GM11168 (cell line): ENCODE measurements at regions not wholly inside any gene's neighbourhood (a gene's known extent, or its start where the extent isn't known, plus 50 kb on each side); places are given as distances from the start of the nearest gene placed in this dataset.

Source experiments
- in situ Hi-C: fragments of 300-500 bp; cut with MboI; formaldehyde crosslinking; loops from one replicate; pipeline ENCODE4 v1.12.0; 2022; ENCODE audit warnings: low sequenced_read_pairs; ENCODE audit not compliant: unreplicated experiment

DNA sequence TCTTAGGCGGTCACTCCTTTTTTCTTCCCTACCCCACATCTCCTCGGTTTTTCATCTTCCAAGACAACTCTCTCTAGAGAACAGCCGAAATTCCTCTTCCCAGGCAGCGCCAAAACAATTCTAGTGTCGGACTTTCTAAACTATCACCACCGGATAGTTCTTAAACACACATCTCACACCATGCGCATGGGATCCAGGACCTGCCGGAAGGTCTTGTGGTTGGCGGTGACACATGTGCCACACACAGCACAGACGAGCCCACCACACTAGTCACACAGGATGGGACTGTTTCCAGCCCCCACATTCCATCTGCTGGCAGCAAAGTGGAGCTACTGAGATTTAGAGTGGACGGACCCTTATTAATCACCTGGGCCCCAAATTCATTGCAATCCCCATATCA lies 614.9 kb upstream of the CADM1 start:
- in situ Hi-C loops: no loop called here

DNA sequence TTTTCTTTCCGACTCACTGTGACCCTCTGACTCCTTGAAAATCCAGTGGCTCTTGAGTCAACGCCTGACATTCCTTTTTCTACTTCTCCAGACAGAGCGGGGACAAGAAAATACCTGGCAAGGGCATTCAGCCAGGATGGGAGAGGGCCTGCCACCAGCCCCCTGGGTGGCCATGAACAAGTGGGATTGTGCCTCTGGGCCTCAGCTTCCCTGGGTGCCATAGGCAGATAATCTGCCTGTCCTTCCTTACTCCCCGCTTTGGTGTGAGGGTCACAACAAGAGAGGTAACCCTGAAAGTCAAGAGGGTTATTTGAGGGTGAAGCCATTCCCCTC lies 613.9 kb upstream of the CADM1 start:
- in situ Hi-C loops: no loop called here

DNA sequence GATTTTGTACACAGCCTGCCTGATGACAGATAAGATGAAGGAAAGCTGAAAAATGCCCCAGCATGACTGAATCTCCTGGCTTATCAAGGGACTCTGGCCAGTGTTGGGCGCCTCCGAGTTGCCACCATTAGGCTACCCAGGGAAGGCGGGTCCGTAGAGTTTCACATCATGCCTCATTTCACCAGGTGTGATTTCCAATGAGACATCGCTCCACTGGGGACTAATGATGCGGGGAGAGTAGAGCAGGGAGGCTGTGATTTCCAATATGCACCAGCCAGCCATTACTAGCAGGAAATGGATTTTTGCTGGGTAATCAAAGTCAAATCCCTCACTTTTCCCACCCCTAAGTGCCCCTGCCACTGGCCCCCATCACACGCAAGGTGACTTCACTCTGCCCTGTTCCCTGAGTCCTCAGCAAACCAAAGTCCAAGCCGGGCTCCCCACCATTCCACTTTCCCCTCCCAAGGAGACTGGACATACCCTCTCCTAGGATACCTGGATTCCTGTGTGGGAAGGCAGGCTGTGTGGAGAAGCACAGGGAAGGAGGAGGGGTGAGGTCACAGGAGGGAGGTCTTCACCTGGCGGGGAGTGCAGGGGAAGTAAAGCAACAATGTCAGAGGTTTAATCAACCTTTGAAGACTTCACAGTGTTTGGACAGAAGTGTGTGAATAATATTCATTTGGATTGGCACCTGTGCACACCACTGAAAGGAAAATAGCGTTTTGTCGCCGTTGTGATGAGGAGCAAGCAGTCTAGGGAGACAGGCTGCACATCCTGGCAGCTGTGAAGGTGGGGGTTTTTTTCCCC lies 613.3 kb upstream of the CADM1 start:
- in situ Hi-C loops: no loop called here

DNA sequence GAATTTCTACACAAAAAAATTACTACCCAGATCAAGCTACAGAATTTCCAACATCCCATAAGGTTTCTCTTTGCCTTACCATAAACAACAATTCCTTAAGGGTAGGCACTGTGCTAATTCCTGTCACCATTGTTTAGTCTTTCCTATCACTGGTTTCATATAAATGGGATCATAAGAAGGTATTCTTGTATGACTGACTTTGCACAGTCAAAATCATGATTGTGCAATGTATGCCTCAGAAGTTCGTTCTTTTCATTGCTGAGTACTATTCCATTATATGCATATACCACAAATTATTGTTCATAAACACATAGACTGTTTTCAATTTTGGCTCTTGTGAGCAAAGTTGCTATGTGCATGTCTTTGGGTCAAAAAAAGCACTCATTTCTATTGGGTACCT lies 611.6 kb upstream of the CADM1 start:
- in situ Hi-C loops: no loop called here

- in situ Hi-C loops: no loop called here
These were observed 610.0 kb upstream of the CADM1 start for GRCh38 chr11:116114198-116114651.

- in situ Hi-C loops: no loop called here
These were observed 608.1 kb upstream of the CADM1 start for GRCh38 chr11:116112087-116112935.

DNA sequence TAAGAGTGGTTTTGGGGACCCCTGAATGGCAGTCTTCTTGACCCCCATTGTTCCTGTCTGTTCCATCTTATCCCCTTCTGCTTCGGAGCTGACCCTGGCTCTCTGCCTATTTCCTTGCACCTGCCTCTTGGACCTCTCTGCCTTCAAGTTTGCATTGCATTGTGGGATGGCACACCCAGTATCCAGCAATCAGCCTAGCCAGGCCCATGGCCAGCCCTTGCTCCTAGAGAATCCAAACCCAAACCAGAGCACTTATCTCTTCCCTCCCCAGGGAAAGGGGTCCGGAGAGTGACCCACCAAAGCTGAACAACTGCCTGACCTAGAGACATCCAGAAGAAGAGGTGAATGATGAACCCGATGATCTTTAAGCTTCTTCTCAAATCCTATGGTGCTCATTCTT lies 607.3 kb upstream of the CADM1 start:
- in situ Hi-C loops: no loop called here

GRCh38 chr11:116110802-116111201 lies 606.6 kb upstream of the CADM1 start:
- in situ Hi-C loops: no loop called here

GRCh38 chr11:116110356-116110755 lies 606.1 kb upstream of the CADM1 start:
- in situ Hi-C loops: no loop called here

- in situ Hi-C loops: no loop called here
These were observed 605.0 kb upstream of the CADM1 start for GRCh38 chr11:116109228-116109627.

DNA sequence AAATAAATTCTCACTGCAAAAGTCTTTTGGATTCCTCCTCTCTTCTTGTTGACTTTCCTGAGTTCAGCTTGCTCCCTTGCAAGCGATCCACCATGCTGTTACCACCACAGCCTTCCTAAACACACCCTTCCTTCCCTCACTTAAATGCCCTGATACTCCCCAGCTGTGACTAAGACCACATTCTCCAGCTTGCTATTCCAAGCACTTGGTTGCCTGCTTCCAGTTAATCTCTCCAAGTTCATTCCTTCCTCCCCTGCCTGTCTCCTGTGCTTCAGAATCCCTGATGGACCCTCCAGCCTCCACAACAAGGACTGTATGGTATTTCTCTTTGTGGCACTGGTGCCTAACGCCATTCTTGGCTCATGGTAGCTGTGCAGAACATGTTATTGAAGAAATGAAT lies 603.9 kb upstream of the CADM1 start:
- in situ Hi-C loops: no loop called here

DNA sequence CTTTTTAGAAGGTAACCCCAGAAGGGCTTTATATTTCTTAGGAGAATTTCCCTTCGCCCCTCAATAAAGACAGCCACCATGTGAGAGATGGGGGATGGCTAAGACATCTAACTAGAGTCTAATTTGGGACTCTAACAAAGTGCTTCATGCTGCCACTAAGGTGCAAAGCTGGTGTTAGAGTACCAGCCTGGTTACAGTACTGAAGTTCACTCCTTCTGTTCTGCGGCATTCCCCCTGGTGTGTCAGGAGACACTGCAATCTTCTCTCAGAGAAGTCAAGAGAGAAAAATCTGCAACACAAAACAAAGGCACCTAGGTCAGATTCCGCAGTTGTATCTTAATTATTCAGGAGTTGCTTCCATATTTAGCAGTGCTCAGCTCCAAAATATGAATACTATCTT lies 603.0 kb upstream of the CADM1 start:
- in situ Hi-C loops: no loop called here

DNA sequence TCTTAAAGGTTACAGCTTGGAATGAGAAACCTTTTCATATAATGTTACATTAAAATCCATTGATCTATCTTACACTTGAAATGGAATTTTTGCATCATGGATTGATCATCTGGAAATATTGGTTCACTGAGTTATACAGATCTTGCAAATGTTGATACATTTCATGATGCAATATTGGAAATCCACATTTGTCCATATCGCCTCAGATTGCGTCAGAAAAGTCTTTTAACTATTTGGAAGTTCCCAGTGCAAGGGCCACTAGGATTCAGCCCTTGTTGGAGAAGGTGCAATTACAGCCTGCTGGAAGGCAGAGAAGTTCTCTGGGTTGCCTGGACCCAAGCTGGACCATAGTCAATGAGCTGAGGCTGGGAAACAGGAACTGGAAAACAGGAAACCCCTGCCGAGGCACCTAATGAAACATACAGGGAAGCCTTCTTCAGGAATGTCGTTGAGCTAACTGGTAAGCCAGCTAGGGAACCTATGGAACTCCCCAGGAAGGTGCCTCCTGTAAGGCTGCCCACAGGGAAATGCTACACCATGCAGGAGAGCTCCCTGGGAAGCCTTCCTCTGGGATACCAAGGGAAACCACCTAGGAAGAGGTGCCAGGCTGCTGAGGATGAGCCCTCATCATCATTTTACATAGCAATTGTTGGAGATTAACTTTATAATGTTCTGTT lies 600.4 kb upstream of the CADM1 start:
- in situ Hi-C loops: no loop called here

GRCh38 chr11:116101902-116102301 lies 597.7 kb upstream of the CADM1 start:
- in situ Hi-C loops: no loop called here

DNA sequence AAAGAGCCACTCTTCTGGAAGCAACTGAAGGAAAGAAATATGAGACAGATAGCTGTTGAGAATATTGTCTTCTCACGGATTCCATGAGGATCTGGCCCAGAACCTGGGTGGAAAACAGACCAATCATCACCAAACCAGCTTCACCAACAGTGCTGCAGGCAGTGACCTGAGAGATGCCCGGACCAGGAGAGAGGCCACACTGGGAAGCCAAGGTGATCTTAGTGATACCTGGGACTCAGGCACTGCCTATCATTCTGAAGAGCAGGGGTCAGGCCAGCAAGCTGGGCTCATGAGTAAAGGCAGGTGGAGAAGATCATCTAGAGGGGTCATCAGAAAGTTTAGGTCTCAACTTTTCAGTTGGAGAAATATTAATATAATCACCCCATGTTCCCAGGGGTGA lies 595.8 kb upstream of the CADM1 start:
- in situ Hi-C loops: no loop called here

- in situ Hi-C loops: no loop called here
These were observed 595.3 kb upstream of the CADM1 start for GRCh38 chr11:116099541-116099940.

DNA sequence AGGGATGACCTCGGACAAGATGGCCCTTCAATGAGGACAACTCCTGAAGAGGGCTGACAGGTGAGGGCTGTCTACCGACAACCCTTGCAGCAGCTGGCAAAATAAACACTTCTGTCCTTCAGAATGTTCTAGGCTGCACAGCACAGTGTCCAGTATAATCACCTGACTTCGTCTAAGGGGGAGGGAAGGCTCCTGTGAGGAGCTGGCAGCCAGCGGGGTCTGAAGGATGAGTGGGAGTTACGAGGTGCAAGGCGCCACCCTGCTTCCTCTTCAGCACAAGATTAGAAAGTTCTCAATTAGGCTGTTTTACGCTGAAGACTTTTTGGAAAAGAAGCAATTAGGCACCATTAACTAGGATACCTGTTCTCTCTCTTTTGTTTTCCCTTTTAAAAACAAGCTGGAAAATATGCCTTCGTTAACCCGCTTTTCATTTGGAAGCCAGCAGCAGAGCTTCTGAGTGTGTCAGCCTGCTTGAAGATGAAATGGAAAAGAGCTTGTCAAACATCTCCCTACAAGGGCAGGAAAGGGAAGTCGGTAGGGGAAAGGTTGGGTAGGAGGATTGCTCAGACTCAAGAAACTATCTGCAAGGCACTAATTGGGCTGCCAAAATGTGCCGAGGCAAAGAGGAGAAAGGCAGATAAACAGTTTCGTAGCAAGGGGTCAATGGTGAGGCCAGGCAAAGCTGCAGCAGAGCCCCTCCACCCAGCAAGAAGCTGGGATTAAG lies 592.2 kb upstream of the CADM1 start:
- in situ Hi-C loops: no loop called here

DNA sequence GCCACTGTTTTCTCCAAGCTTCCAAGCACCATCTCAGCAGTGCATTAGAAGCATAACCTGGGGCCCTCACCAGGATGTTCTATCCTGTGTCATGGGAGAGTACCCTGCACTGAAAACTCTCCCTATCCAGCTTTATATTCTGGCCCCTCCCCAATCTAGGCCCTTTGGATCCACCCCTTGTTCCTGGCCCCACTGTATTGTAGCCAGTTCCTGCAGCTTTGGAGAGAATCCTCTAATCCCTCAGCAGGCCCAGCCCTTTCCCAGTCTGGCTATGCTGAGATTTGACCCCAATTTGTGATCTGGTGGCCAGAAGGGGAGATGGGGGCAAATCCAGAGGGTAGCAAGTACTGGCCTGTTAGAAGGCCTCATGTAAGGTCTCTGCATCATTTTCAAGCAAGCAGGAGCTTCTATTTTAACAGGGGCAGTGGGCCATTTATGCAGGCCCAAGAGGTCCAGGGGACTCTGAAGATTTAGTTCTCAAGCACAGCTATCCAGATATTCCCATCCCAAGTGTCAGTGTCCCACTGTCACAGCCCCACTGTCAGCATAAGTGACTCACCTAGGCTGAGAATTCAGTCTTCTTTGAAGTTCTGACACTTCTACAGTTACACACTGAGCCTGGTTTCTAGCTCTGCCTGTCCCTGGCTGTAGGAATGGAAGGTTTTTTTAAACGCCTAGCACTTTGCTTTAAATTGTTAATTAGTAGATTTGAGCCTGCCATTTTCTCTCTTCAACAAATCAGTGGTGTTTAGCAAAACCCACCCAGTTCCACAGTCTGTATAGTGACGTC lies 589.5 kb upstream of the CADM1 start:
- in situ Hi-C loops: no loop called here

DNA sequence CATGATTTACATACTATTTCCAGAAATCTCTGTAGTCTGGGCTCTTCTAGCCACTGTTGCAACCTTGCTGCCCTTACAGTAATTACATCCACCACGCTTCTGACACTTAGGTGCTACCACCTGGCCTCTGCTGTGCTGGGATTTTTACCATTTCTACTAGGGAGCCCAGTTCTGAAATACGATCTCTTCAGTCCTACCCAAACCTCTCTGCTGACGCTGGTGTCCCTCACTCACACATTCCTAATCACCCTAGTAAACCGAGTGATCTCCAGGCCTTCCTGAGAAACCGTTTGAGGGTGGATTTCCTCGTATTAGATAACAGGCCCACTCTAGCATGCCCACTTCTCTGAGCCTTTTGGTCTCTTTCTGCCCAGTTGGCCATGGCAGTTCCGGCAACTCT lies 588.9 kb upstream of the CADM1 start:
- in situ Hi-C loops: no loop called here

DNA sequence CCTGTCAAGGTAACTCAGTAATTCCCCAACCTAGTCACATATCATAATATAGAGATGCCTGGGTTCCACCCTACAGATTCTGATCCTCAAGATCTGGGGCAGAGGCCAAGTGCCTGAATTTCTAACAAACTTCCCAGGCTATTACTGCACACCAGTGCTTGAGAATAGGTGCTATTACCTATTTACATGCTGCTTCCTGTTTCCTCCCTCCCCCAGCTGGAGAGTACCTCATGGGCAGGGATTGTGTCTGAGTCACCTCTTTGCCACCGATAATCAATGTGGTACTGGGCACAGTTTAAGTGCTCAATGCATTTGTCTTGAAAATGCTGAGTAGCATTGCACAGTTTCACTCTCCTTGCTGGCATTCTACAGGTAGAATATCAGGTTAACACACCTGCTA lies 582.2 kb upstream of the CADM1 start:
- in situ Hi-C loops: no loop called here
